HEK293T (cell line): ENCODE measurements at regions not wholly inside any gene's neighbourhood (a gene's known extent, or its start where the extent isn't known, plus 50 kb on each side); places are given as distances from the start of the nearest gene placed in this dataset.

Experiments
- FOXM1 ChIP-seq: fragments of 450-650 bp; IDR thresholded peaks from 2 replicates; pipeline ENCODE4 v1.6.1; 2017; ENCODE audit warnings: mild to moderate bottlenecking, borderline replicate concordance
- HDGF ChIP-seq: fragments of 450-650 bp; IDR thresholded peaks from 2 replicates; pipeline ENCODE4 v1.6.1; 2017; ENCODE audit warnings: antibody characterized with exemption, borderline replicate concordance

- TF ChIP-seq FOXM1 (no peak), HDGF (no peak)
Observed at GRCh38 chr1:162930976-162931560, 70.1 kb upstream of the CCDC190 start.
